GM23248 (cell line): ENCODE measurements at regions not wholly inside any gene's neighbourhood (a gene's known extent, or its start where the extent isn't known, plus 50 kb on each side); places are given as distances from the start of the nearest gene placed in this dataset.

ENCODE experiments used
- DNase-seq: peaks from one replicate; pipeline ENCODE4 v3.0.0-alpha.2; 2015
- H2AFZ ChIP-seq: fragments of 200-600 bp; sonication (generic); 2 replicates; pipeline ENCODE4 v1.6.1; 2016; ENCODE audit warnings: antibody characterized with exemption
- H3F3A ChIP-seq: fragments of 200-600 bp; sonication (generic); 2 replicates; pipeline ENCODE4 v1.6.1; 2016; ENCODE audit warnings: mild to moderate bottlenecking, antibody characterized with exemption, mixed run types; ENCODE audit not compliant: insufficient read depth
- H3K27ac ChIP-seq: fragments of 200-600 bp; sonication (generic); 2 replicates; pipeline ENCODE4 v1.5.1; 2016; ENCODE audit warnings: mild to moderate bottlenecking
- H3K27me3 ChIP-seq: fragments of 200-600 bp; sonication (generic); replicated peaks from 2 replicates; pipeline ENCODE4 v1.6.1; 2016; ENCODE audit warnings: mild to moderate bottlenecking; ENCODE audit not compliant: insufficient read depth
- H3K36me3 ChIP-seq: fragments of 200-600 bp; sonication (generic); 2 replicates; pipeline ENCODE4 v1.6.1; 2016; ENCODE audit warnings: low read depth, mild to moderate bottlenecking
- H3K4me1 ChIP-seq: fragments of 200-600 bp; sonication (generic); 2 replicates; pipeline ENCODE4 v1.6.1; 2016; ENCODE audit warnings: mild to moderate bottlenecking; ENCODE audit not compliant: insufficient read depth
- H3K4me2 ChIP-seq: fragments of 200-600 bp; sonication (generic); one replicate; pipeline ENCODE4 v1.6.1; 2016; ENCODE audit warnings: mild to moderate bottlenecking; ENCODE audit not compliant: unreplicated experiment
- H3K4me3 ChIP-seq: fragments of 200-600 bp; sonication (generic); 2 replicates; pipeline ENCODE4 v1.5.1; 2016; ENCODE audit warnings: mild to moderate bottlenecking
- H3K79me2 ChIP-seq: fragments of 200-600 bp; sonication (generic); 2 replicates; pipeline ENCODE4 v1.6.1; 2016; ENCODE audit warnings: mild to moderate bottlenecking; ENCODE audit not compliant: insufficient read depth
- H3K9ac ChIP-seq: fragments of 200-600 bp; sonication (generic); 2 replicates; pipeline ENCODE4 v1.6.1; 2016; ENCODE audit warnings: mild to moderate bottlenecking
- H3K9me2 ChIP-seq: fragments of 200-600 bp; sonication (generic); 2 replicates; pipeline ENCODE4 v1.6.1; 2016; ENCODE audit warnings: mixed run types, mild to moderate bottlenecking, moderate library complexity; ENCODE audit not compliant: insufficient read depth
- H3K9me3 ChIP-seq: fragments of 200-600 bp; sonication (generic); one replicate; pipeline ENCODE4 v1.6.1; 2017; ENCODE audit warnings: low read depth
- H4K20me1 ChIP-seq: fragments of 200-600 bp; sonication (generic); 2 replicates; pipeline ENCODE4 v1.6.0; 2016; ENCODE audit not compliant: insufficient read depth
- EZH2 ChIP-seq: fragments of 200-600 bp; sonication (generic); IDR thresholded peaks from 2 replicates; pipeline ENCODE4 v1.6.1; 2018; ENCODE audit warnings: antibody characterized with exemption, mild to moderate bottlenecking; ENCODE audit not compliant: insufficient read depth, poor library complexity, severe bottlenecking
- EZH2phosphoT487 ChIP-seq: fragments of 200-600 bp; sonication (generic); IDR thresholded peaks from 2 replicates; pipeline ENCODE4 v1.6.1; 2018; ENCODE audit warnings: antibody characterized with exemption, moderate library complexity, mild to moderate bottlenecking, low read depth; ENCODE audit not compliant: insufficient read depth
- WGBS, 2 experiments: methylation state at CpG; one replicate each; pipeline ENCODE4 v1.1.6; 2015 to 2017; ENCODE audit warnings: low lambda C conversion rate in 2 of 2, low coverage in 1 of 2; ENCODE audit errors: missing lambda C conversion rate in 2 of 2; 5-methylcytosine and 5-hydroxymethylcytosine counted together
- in situ Hi-C: fragments of 300-500 bp; cut with MboI; formaldehyde crosslinking; loops from 2 replicates; pipeline ENCODE4 v1.15.0; 2020

GRCh38 chr3:104768886-104769285 is 597.8 kb upstream of the ALCAM start:
- H3K4me2 ChIP-seq: no peak overlapping the region
- no peaks in the 10 kb centered on the region for H3K79me2 ChIP-seq
- H3F3A ChIP-seq: no peaks in the 10 kb centered on the region
- H3K4me3 ChIP-seq: no peak overlapping the region
- no peak overlapping the region for H3K27ac ChIP-seq
- in situ Hi-C loops: no loop called here
- TF ChIP-seq EZH2: no peak
- TF ChIP-seq EZH2phosphoT487: no peak
- no peaks in the 10 kb centered on the region for H4K20me1 ChIP-seq
- no peaks in the 10 kb centered on the region for H3K4me1 ChIP-seq
- no peaks in the 10 kb centered on the region for H3K36me3 ChIP-seq
- no peak overlapping the region for H3K9ac ChIP-seq
- WGBS, 2 experiments: 78 to 88% methylated on average over 3 of the region's 3 CpGs
- H3K9me2 ChIP-seq: no peaks in the 10 kb centered on the region
- H2AFZ ChIP-seq: no peak overlapping the region
- no peaks in the 10 kb centered on the region for H3K27me3 ChIP-seq
- no peaks in the 10 kb centered on the region for H3K9me3 ChIP-seq
- no peak for DNase-seq

GRCh38 chr3:104779324-104779723 is 587.4 kb upstream of the ALCAM start:
- Histone ChIP-seq H3K9me2 (no peaks in the 10 kb centered on the region), H2AFZ (no peak overlapping the region), H3F3A (no peaks in the 10 kb centered on the region), H3K27me3 (no peaks in the 10 kb centered on the region), H4K20me1 (no peaks in the 10 kb centered on the region), H3K9me3 (no peaks in the 10 kb centered on the region), H3K36me3 (no peaks in the 10 kb centered on the region), H3K79me2 (no peaks in the 10 kb centered on the region), H3K4me1 (no peaks in the 10 kb centered on the region), H3K4me2 (no peak overlapping the region), H3K27ac (no peak overlapping the region), H3K9ac (no peak overlapping the region), H3K4me3 (no peak overlapping the region)
- in situ Hi-C loops: no loop called here
- TF ChIP-seq EZH2: no peak
- DNase-seq: no peak
- 46 to 56% methylated on average over 7 of the region's 7 CpGs for WGBS, 2 experiments

DNA sequence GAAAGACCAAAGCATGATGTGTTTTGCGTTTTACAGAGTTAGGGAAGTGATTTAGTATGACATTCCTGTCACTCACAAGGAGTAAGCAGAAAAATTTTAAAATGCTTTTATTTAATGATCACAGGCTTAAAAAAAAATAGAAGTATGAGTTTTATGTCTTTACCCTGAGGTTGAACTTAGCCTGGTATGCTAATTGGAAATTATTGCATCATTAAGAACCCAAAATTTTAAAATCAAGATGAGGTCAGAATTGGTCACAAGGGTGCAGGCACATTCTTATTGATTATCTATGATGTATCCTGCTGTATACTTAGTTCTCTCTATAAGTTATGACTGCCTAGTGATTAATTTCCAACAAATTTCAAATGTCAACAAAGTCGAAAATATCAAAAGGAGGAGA is 585.6 kb upstream of the ALCAM start:
- no peaks in the 10 kb centered on the region for H4K20me1 ChIP-seq
- TF ChIP-seq EZH2phosphoT487 (no peak), EZH2 (no peak)
- no peaks in the 10 kb centered on the region for H3K27me3 ChIP-seq
- H3K36me3 ChIP-seq: no peaks in the 10 kb centered on the region
- H3K4me2 ChIP-seq: no peak overlapping the region
- no peaks in the 10 kb centered on the region for H3K9me3 ChIP-seq
- H3K9ac ChIP-seq: no peak overlapping the region
- H3K79me2 ChIP-seq: no peaks in the 10 kb centered on the region
- no peaks in the 10 kb centered on the region for H3K4me1 ChIP-seq
- H3K4me3 ChIP-seq: no peak overlapping the region
- no peak overlapping the region for H3K27ac ChIP-seq
- H3K9me2 ChIP-seq: no peaks in the 10 kb centered on the region
- 27 to 42% methylated on average over 2 of the region's 2 CpGs for WGBS, 2 experiments
- no peak overlapping the region for H2AFZ ChIP-seq
- in situ Hi-C loops: no loop called here
- H3F3A ChIP-seq: no peaks in the 10 kb centered on the region
- DNase-seq: no peak

DNA sequence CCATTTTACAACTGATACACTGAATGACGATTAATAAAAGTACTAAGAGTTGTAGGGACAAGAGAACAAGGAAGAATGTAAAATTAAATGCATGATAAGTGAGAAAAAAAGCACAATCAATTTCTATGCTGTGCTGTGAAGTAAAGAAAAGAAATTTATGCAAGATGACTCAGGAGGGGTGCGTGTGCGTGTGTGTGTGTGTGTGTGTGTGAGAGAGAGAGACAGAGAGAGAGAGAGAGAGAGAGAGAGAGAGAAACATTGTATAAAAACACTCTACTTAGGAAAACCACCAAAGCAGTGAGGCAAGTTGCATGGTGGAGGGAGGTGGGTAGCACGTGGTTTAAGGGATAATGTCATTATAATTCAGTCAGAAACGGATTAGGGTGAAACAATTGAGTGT is 580.8 kb upstream of the ALCAM start:
- H3K4me2 ChIP-seq: no peak overlapping the region
- no peak overlapping the region for H3K4me3 ChIP-seq
- H3K36me3 ChIP-seq: no peaks in the 10 kb centered on the region
- DNase-seq: no peak
- in situ Hi-C loops: no loop called here
- no peaks in the 10 kb centered on the region for H3K79me2 ChIP-seq
- H3K9me3 ChIP-seq: no peaks in the 10 kb centered on the region
- no peak overlapping the region for H3K27ac ChIP-seq
- no peaks in the 10 kb centered on the region for H3F3A ChIP-seq
- H3K9me2 ChIP-seq: no peaks in the 10 kb centered on the region
- H2AFZ ChIP-seq: no peak overlapping the region
- no peaks in the 10 kb centered on the region for H3K4me1 ChIP-seq
- H3K9ac ChIP-seq: no peak overlapping the region
- no peak for TF ChIP-seq EZH2
- 51 to 77% methylated on average over 5 of the region's 5 CpGs for WGBS, 2 experiments
- no peaks in the 10 kb centered on the region for H4K20me1 ChIP-seq
- H3K27me3 ChIP-seq: no peaks in the 10 kb centered on the region

GRCh38 chr3:104787306-104787705 is 579.4 kb upstream of the ALCAM start:
- no peaks in the 10 kb centered on the region for H3K27me3 ChIP-seq
- H3F3A ChIP-seq: no peaks in the 10 kb centered on the region
- no peak overlapping the region for H3K4me3 ChIP-seq
- H2AFZ ChIP-seq: no peak overlapping the region
- H3K79me2 ChIP-seq: no peaks in the 10 kb centered on the region
- H3K27ac ChIP-seq: no peak overlapping the region
- no peaks in the 10 kb centered on the region for H3K9me2 ChIP-seq
- DNase-seq: no peak
- no peaks in the 10 kb centered on the region for H3K36me3 ChIP-seq
- no peaks in the 10 kb centered on the region for H3K9me3 ChIP-seq
- H3K4me2 ChIP-seq: no peak overlapping the region
- H4K20me1 ChIP-seq: no peaks in the 10 kb centered on the region
- TF ChIP-seq EZH2: no peak
- in situ Hi-C loops: no loop called here
- no peak overlapping the region for H3K9ac ChIP-seq
- no peaks in the 10 kb centered on the region for H3K4me1 ChIP-seq
